PFSK-1 (cell line): ENCODE measurements at regions not wholly inside any gene's neighbourhood (a gene's known extent, or its start where the extent isn't known, plus 50 kb on each side); places are given as distances from the start of the nearest gene placed in this dataset.

Experiments
- FOXP2 ChIP-seq: optimal IDR thresholded peaks from 2 replicates; pipeline ENCODE3; 2011; ENCODE audit warnings: borderline replicate concordance, control low read depth, inconsistent platforms; ENCODE audit not compliant: insufficient read depth; ENCODE audit errors: extremely low read length, extremely low read depth
- POLR2AphosphoS5 ChIP-seq: IDR thresholded peaks from 2 replicates; pipeline ENCODE4 v1.6.1; 2012; ENCODE audit warnings: low read depth, mild to moderate bottlenecking, control low read depth, low read length, moderate library complexity
- REST ChIP-seq, 2 experiments: IDR thresholded peaks; 2 replicates each; pipeline versions ENCODE4 v1.6.1 to v1.8.0; 2011 to 2012; ENCODE audit warnings: low read depth in 2 of 2, low read length in 2 of 2, control low read depth in 1 of 2, inconsistent platforms in 1 of 2, mild to moderate bottlenecking in 1 of 2, moderate library complexity in 1 of 2; ENCODE audit not compliant: insufficient read depth in 1 of 2
- SIN3A ChIP-seq: IDR thresholded peaks from 2 replicates; pipeline ENCODE4 v1.6.1; 2012; ENCODE audit warnings: mild to moderate bottlenecking, low read length, moderate library complexity, borderline replicate concordance; ENCODE audit not compliant: insufficient read depth
- TAF1 ChIP-seq: IDR thresholded peaks from 2 replicates; pipeline ENCODE4 v1.6.1; 2012; ENCODE audit warnings: low read length, control low read depth, borderline replicate concordance; ENCODE audit not compliant: insufficient read depth

- TF ChIP-seq REST (IDR thresholded peaks at IDR 0.05; ENCODE audit: insufficient read depth in 1 of 2, low read depth in 2 of 2, low read length in 2 of 2) (no peak), TAF1 (no peak), FOXP2 (no peak), SIN3A (no peak), POLR2AphosphoS5 (no peak)
These were observed 108.1 kb downstream of the OLFM4 start for GRCh38 chr13:53136554-53137215.

- TF ChIP-seq POLR2AphosphoS5 (no peak), FOXP2 (no peak), SIN3A (no peak), TAF1 (no peak), REST (IDR thresholded peaks at IDR 0.05; ENCODE audit: insufficient read depth in 1 of 2, low read depth in 2 of 2, low read length in 2 of 2) (no peak)
These were observed 109.2 kb downstream of the OLFM4 start for GRCh38 chr13:53137779-53138178.

GRCh38 chr13:53138376-53139036 lies 109.9 kb downstream of the OLFM4 start:
- TF ChIP-seq TAF1, result no peak
- TF ChIP-seq SIN3A, result no peak
- TF ChIP-seq POLR2AphosphoS5, result no peak
- no peak for TF ChIP-seq REST (IDR thresholded peaks at IDR 0.05; ENCODE audit: insufficient read depth in 1 of 2, low read depth in 2 of 2, low read length in 2 of 2)
- no peak for TF ChIP-seq FOXP2

GRCh38 chr13:53141336-53141735 lies 112.7 kb downstream of the OLFM4 start:
- no peak for TF ChIP-seq SIN3A
- no peak for TF ChIP-seq FOXP2
- TF ChIP-seq REST (IDR thresholded peaks at IDR 0.05; ENCODE audit: insufficient read depth in 1 of 2, low read depth in 2 of 2, low read length in 2 of 2), result no peak
- no peak for TF ChIP-seq POLR2AphosphoS5
- TF ChIP-seq TAF1, result no peak
